GM19372 (cell line): ENCODE measurements at regions not wholly inside any gene's neighbourhood (a gene's known extent, or its start where the extent isn't known, plus 50 kb on each side); places are given as distances from the start of the nearest gene placed in this dataset.

ENCODE experiments used
- ATAC-seq: cut with Tn5 transposase; IDR thresholded peaks from one replicate; pipeline ENCODE4 v1.9.1; 2021; ENCODE audit warnings: mild to moderate bottlenecking, low read depth, moderate library complexity; ENCODE audit not compliant: unreplicated experiment

GRCh38 chr15:70342141-70342540 is 244.4 kb upstream of the TLE3 start:
- no peak for ATAC-seq

- ATAC-seq: no peak
These were observed 243.8 kb upstream of the TLE3 start for GRCh38 chr15:70341566-70341965.

GRCh38 chr15:70340494-70340870 is 242.8 kb upstream of the TLE3 start:
- ATAC-seq: no peak

GRCh38 chr15:70339571-70340493 is 242.1 kb upstream of the TLE3 start:
- ATAC-seq: no peak

GRCh38 chr15:70337277-70338186 is 239.8 kb upstream of the TLE3 start:
- no peak for ATAC-seq

- ATAC-seq: no peak
These were observed 238.8 kb upstream of the TLE3 start for GRCh38 chr15:70336425-70337009.

- ATAC-seq: no peak
These were observed 236.6 kb upstream of the TLE3 start for GRCh38 chr15:70334286-70334685.

- no peak for ATAC-seq
These were observed 231.5 kb upstream of the TLE3 start for GRCh38 chr15:70329179-70329578.

GRCh38 chr15:70328679-70329115 is 231.0 kb upstream of the TLE3 start:
- no peak for ATAC-seq

- ATAC-seq: no peak
These were observed 230.3 kb upstream of the TLE3 start for GRCh38 chr15:70327856-70328678.

- ATAC-seq: no peak
These were observed 229.7 kb upstream of the TLE3 start for GRCh38 chr15:70327328-70327855.

GRCh38 chr15:70324001-70324974 is 226.6 kb upstream of the TLE3 start:
- ATAC-seq: no peak

GRCh38 chr15:70323111-70323851 is 225.6 kb upstream of the TLE3 start:
- ATAC-seq: no peak

- no peak for ATAC-seq
These were observed 224.4 kb upstream of the TLE3 start for GRCh38 chr15:70322051-70322668.

- no peak for ATAC-seq
These were observed 223.6 kb upstream of the TLE3 start for GRCh38 chr15:70321172-70321819.

GRCh38 chr15:70320482-70320881 is 222.8 kb upstream of the TLE3 start:
- ATAC-seq: no peak

GRCh38 chr15:70320077-70320476 is 222.4 kb upstream of the TLE3 start:
- ATAC-seq: no peak
